Stimulated activated CD4-positive, alpha-beta T cell treated with anti-CD3 and anti-CD28 coated beads, Interleukin-12 subunit alpha, Interleukin-12 subunit beta, amount 100 ng/mL, for 4 hours (primary cell): ENCODE measurements at regions not wholly inside any gene's neighbourhood (a gene's known extent, or its start where the extent isn't known, plus 50 kb on each side); places are given as distances from the start of the nearest gene placed in this dataset.

Source experiments
- DNase-seq: peaks from one replicate; pipeline ENCODE4 v3.0.0-alpha.2; 2020

- DNase-seq: no peak
Observed at GRCh38 chr9:80569236-80569635, 997.5 kb downstream of the TLE4 start.

- no peak for DNase-seq
Observed at GRCh38 chr9:80561526-80561925, 989.8 kb downstream of the TLE4 start.

GRCh38 chr9:80560976-80561375, 989.2 kb downstream of the TLE4 start:
- DNase-seq: no peak

GRCh38 chr9:80557256-80557655, 985.5 kb downstream of the TLE4 start:
- DNase-seq: no peak

- no peak for DNase-seq
Observed at GRCh38 chr9:80556631-80557030, 984.9 kb downstream of the TLE4 start.

- DNase-seq: no peak
Observed at GRCh38 chr9:80555782-80556325, 984.1 kb downstream of the TLE4 start.

- no peak for DNase-seq
Observed at GRCh38 chr9:80554856-80555255, 983.1 kb downstream of the TLE4 start.

GRCh38 chr9:80554301-80554700, 982.5 kb downstream of the TLE4 start:
- no peak for DNase-seq

- no peak for DNase-seq
Observed at GRCh38 chr9:80552931-80553330, 981.2 kb downstream of the TLE4 start.

- no peak for DNase-seq
Observed at GRCh38 chr9:80550181-80550580, 978.4 kb downstream of the TLE4 start.

- DNase-seq: no peak
Observed at GRCh38 chr9:80547613-80548012, 975.8 kb downstream of the TLE4 start.

- no peak for DNase-seq
Observed at GRCh38 chr9:80540387-80540786, 968.6 kb downstream of the TLE4 start.

GRCh38 chr9:80538976-80539375, 967.2 kb downstream of the TLE4 start:
- no peak for DNase-seq

- no peak for DNase-seq
Observed at GRCh38 chr9:80522465-80522864, 950.7 kb downstream of the TLE4 start.

- no peak for DNase-seq
Observed at GRCh38 chr9:80521151-80521550, 949.4 kb downstream of the TLE4 start.

GRCh38 chr9:80520231-80520630, 948.5 kb downstream of the TLE4 start:
- DNase-seq: no peak

GRCh38 chr9:80518441-80518840, 946.7 kb downstream of the TLE4 start:
- DNase-seq: no peak

- DNase-seq: no peak
Observed at GRCh38 chr9:80516679-80517078, 944.9 kb downstream of the TLE4 start.

GRCh38 chr9:80509358-80509757, 937.6 kb downstream of the TLE4 start:
- no peak for DNase-seq

GRCh38 chr9:80507611-80508010, 935.8 kb downstream of the TLE4 start:
- no peak for DNase-seq

GRCh38 chr9:80504601-80505230, 933.0 kb downstream of the TLE4 start:
- DNase-seq: no peak

- no peak for DNase-seq
Observed at GRCh38 chr9:80503671-80504281, 932.0 kb downstream of the TLE4 start.

- DNase-seq: no peak
Observed at GRCh38 chr9:80502306-80502705, 930.5 kb downstream of the TLE4 start.

GRCh38 chr9:80501635-80502034, 929.9 kb downstream of the TLE4 start:
- DNase-seq: no peak

GRCh38 chr9:80500300-80500699, 928.5 kb downstream of the TLE4 start:
- no peak for DNase-seq
